ENCODE measurements at regions not wholly inside any gene's neighbourhood (a gene's known extent, or its start where the extent isn't known, plus 50 kb on each side); places are given as distances from the start of the nearest gene placed in this dataset.
"Not testable (repeated sequence)": the region's sequence is repeated elsewhere in the genome, so short reads cannot be mapped to it uniquely, and the experiment has no call there.

DNA sequence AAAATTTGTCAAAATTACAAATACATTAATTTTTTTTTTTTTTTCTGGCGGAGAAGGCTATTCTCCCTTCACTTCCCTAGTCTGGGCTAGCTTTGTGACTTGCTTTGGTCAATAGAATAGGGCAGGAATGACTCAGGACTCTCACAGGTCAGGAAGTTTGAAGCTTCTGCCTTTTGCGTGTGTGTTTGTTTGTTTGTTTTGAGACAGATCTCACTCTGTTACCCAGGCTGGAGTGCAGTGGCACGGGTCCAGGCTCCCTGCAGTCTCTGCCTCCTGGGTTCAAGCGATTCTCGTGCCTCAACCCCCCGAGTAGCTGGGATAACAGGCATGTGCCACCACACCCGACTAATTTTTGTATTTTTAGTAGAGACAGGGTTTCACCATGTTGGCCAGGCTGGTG, 55.9 kb upstream of the USP9X start:
- H3K4me3 Mint-ChIP-seq, result no peak overlapping the region
- H3K27ac Mint-ChIP-seq, result no peak overlapping the region
- no peaks in the 10 kb centered on the region for H3K27me3 Mint-ChIP-seq (ENCODE audit: low read depth)
- peaks cover 20% of the 10 kb centered on the region for H3K4me1 Mint-ChIP-seq
- TF ChIP-seq, protein P1, sequence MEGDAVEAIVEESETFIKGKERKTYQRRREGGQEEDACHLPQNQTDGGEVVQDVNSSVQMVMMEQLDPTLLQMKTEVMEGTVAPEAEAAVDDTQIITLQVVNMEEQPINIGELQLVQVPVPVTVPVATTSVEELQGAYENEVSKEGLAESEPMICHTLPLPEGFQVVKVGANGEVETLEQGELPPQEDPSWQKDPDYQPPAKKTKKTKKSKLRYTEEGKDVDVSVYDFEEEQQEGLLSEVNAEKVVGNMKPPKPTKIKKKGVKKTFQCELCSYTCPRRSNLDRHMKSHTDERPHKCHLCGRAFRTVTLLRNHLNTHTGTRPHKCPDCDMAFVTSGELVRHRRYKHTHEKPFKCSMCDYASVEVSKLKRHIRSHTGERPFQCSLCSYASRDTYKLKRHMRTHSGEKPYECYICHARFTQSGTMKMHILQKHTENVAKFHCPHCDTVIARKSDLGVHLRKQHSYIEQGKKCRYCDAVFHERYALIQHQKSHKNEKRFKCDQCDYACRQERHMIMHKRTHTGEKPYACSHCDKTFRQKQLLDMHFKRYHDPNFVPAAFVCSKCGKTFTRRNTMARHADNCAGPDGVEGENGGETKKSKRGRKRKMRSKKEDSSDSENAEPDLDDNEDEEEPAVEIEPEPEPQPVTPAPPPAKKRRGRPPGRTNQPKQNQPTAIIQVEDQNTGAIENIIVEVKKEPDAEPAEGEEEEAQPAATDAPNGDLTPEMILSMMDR (IDR thresholded peaks at IDR 0.05; ENCODE audit: unreplicated experiment), result no peak
- peaks cover 5% of the 10 kb centered on the region for H3K9me3 Mint-ChIP-seq
- DNase-seq (ENCODE audit: low spot score in 2 of 2, unreplicated experiment in 2 of 2), result no peak
- H3K36me3 Mint-ChIP-seq, result no peaks in the 10 kb centered on the region

DNA sequence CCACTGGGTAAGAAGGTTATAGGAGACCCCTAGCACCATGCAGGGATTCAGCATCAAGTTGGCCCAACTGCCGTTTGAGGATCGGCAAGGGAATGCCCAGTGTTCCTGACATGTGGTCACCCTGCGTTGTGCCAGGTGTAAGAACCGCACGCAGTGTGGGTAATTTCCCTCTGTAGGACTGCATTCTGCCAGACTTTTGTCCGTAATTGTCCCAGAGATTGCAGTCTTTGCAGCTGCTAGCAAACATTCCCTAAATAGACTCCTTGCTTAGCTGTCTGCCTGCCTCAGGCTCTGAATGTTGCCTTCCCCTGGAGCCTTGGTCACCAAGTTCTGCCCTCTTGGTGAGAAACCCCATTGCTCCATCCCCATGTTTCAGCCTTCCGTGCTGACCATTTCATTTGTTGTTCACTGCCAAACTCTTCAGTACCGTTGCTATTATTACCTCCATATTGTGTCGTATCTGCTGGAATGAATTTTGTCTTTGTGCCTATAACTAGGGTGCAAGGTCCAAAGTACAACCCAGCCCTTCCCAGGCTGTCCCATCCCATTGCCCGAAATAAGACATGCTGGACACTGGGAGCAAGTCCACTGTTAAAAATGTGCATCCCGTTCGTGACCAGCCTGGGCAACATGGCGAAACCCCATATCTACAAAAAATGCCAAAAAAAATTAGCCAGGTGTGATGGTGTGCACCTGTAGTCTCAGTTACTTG, 53.8 kb upstream of the USP9X start:
- Mint-ChIP-seq H3K27ac (no peak overlapping the region), H3K9me3 (peaks cover 10% of the 10 kb centered on the region), H3K4me1 (peaks cover 13% of the 10 kb centered on the region), H3K36me3 (no peaks in the 10 kb centered on the region), H3K27me3 (ENCODE audit: low read depth) (no peaks in the 10 kb centered on the region), H3K4me3 (no peak overlapping the region)
- TF ChIP-seq, protein P1 (IDR thresholded peaks at IDR 0.05; ENCODE audit: unreplicated experiment), result no peak
- no peak for DNase-seq (ENCODE audit: low spot score in 2 of 2, unreplicated experiment in 2 of 2)

DNA sequence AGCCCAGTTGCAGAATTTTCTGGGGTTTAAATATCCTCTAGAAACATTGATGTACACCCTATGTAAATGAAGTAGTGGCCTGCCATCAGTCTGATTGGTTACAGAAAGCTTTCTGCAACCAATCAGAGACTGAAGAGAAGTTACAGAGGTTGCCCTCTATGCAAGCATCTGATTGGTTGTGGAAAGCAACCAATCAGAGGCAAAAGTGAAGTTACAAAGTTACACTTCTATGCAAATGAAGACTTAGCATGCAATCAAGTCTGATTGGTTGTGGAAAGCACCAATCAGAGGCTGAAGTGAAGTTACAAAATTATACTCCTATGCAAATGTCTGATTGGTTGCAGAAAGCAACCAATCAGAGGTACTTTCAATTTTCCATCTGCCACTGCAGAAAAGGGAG, 51.9 kb upstream of the USP9X start:
- Mint-ChIP-seq H3K27ac (no peak overlapping the region), H3K4me1 (no peaks in the 10 kb centered on the region), H3K27me3 (ENCODE audit: low read depth) (no peaks in the 10 kb centered on the region), H3K9me3 (peaks cover 10% of the 10 kb centered on the region), H3K36me3 (no peaks in the 10 kb centered on the region), H3K4me3 (no peak overlapping the region)
- TF ChIP-seq, protein P1 (IDR thresholded peaks at IDR 0.05; ENCODE audit: unreplicated experiment), result no peak
- no peak for DNase-seq (ENCODE audit: low spot score in 2 of 2, unreplicated experiment in 2 of 2)

DNA sequence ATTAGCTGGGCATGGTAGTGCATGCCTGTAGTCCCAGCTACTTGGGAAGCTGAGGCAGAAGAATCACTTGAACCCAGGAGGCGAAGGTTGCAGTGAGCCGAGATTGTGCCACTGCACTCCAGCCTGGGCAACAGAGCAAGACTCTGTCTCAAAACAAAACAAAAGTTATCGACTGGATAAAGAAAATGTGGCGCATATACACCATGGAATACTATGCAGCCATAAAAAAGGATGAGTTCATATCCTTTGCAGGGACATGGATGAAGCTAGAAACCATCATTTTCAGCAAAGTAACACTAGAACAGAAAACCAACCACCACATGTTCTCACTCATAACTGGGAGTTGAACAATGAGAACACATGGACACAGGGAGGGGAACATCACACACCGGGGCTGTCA, 50.3 kb upstream of the USP9X start:
- DNase-seq (ENCODE audit: low spot score in 2 of 2, unreplicated experiment in 2 of 2); H3K4me1 Mint-ChIP-seq: not testable (repeated sequence)

More for the DNA sequence above, 50.3 kb upstream of the USP9X start:
- H3K4me3 Mint-ChIP-seq; H3K36me3 Mint-ChIP-seq; H3K27ac Mint-ChIP-seq; H3K27me3 Mint-ChIP-seq (ENCODE audit: low read depth): not testable (repeated sequence)
- H3K9me3 Mint-ChIP-seq, result peaks cover 14% of the 10 kb centered on the region

All from mesothelial cell of epicardium (in vitro differentiated cells).